Fibroblast of skin of abdomen (primary cell): ENCODE measurements at regions not wholly inside any gene's neighbourhood (a gene's known extent, or its start where the extent isn't known, plus 50 kb on each side); places are given as distances from the start of the nearest gene placed in this dataset.
A peak's percentile ranks its signal among the peaks of the same experiment; 100 is the strongest.

Experiments used
- DNase-seq: peaks from one replicate; pipeline ENCODE4 v3.0.0-alpha.2; 2013

DNA sequence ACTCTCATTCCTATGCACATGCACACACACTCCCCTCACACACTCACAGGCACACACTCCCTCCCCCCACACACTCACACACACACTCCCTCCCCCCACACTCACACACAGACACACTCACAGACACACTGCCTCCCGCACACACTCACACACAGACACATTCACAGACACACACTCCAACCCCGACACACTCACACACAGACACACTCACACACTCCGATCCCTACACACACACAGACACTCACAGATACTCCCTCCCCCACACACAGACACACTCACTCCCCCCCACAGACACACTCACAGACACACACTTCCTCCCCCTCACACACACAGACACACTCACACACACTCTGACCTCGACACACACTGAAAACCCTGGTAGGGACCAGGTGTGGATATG is 176.2 kb downstream of the TFAP2C start:
- no peak for DNase-seq

DNA sequence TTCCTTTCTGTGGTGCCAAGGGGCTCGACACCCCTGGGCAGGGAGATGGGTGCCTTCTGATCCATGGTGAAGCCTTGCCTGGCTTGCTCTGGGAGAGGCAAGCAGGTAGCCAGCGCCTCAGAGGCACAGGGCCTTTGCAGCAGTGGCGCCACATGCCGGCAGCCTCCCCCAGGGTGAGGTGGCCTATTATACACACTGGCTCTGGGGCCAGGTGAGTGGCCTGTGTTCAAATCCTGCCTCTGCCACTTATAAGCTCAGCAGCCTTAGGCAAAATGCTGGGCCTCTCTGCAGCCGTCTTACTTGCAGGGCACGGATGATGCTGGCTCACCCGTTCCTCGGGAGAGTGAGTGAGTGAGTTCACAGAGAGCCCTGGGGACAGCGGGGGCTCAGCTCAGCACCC is 176.9 kb downstream of the TFAP2C start:
- DNase-seq, result no peak

DNA sequence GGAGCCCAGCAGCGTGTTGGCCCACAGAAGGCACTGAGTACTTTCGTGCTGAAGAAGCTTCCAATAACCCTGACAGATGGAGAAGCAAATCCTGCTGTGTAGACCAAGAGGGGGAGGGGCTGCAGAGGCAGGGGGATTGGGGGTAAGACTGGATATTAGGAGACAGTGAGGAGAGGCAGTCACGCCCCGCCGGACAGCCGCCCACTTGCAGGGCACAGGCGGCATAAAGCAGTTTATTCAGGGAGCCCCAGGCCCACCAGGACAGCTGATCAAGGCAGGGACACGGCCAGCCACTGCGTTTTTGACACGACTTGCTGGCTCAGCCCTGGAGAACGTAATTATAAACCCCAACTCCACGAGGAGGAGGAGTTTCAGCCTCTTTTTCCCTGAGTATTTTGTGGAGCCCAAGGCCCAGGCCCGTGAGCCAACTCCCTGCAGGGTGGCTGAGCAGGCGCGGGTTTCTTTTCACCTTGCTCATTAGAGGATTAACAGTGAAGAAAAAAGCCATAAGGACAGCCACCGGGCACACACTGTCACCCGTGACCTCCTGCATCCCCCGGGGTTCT is 177.9 kb downstream of the TFAP2C start:
- no peak for DNase-seq

DNA sequence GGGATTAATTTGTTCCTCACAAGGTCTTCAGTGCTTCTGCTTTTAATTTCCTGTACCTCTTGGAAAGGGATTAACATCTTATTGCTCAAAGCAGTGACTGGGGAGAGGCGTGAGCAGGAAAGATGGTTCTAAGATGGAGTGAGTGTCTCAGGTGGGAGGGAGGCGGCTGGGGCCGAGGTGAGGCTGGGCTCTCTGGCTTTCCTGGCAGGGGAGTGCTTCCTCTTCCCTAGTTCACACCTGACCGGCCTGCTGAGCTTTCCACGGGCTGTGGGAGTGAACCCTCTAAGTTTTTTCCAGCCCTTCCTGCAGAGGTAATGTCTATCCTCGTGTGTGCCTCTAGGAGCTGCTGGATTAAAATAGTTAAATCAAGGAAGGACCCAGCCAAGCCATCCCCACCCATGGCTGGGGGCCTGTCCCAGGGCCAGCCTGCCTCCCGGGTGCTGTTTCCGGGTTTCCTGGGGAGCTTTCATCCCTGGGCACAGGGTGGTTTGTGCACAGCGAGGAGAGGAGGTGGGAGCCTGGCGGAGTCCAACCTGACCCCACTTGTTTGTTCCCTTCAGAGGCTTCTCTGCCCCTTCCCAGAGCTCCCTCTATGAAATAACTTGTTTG is 179.1 kb downstream of the TFAP2C start:
- DNase-seq, result no peak

DNA sequence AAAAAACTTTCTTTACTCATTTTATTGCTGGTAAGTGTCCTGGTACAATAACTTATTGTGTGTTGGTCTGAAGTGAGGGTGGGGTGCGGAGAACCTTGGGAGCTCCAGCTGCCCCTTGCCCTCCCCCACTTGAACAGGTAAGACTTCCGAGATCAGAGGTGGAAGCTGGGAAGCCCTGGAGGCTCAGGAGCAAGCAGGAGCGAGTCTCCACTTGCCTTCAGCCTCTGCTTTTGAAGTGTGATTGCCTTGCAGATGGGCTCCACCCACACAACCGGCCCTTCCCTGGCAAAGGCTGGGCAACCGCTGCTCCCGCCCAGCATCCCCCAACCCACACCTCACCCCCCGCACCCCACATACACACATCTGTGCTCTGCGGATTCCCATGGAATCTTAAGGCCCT is 179.6 kb downstream of the TFAP2C start:
- no peak for DNase-seq

DNA sequence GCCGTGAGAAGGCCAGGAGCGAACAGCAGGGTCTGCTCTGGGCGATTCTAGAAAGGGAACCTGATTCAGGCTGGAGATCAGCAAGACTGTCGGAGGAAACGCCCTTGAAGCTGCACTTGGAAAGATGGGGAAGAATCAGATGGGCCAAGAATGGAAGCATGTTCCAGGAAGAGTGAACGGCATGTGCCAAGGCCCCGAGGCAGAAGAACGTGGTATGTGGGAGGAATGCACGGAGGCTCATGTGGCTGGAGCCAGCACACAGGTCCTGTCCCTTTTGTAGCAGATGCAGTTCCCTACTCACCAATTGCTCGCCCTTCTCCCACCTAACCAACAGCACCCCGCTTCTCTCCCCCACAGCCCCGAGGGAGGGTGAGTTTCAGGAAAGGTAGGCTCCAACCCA is 180.6 kb downstream of the TFAP2C start:
- no peak for DNase-seq

DNA sequence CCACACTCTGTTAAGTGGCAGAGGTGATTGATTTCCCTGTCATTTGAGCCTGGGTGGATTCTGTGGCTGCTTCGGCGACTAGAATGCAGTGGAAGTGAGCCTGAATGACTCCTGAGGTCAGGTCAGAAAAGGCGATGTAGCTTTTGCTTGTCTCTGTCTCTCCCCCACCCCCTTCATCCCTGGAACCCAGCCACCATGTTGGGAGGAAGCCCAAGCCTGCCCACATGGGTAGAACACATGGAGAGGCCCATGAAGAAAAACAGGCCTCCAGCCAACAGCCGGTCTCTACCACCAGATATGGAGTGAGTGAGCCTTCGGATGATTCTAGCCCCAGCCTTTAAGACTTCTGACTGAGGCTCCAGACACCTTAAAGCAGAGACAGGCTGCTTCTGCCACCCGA is 181.0 kb downstream of the TFAP2C start:
- DNase-seq, result no peak

DNA sequence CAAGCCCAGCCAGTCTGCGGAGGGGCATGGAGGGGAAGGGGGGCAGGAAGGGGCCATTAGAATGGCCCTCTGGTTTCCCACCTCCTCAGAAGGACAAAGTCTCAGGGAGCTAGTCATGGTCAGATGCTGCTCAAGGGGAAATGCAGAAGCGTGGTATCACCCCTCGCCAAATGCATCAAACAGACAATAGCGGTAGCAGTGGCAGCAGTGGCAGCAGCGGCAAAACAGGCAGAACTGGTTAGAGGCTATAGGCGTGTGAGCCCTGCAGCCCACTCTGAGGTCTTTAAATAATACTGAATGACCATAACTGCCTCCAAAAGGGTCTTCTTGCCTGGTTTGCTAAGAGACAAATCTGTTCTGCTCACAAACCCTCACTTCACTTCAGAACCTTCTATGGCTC is 186.7 kb downstream of the TFAP2C start:
- DNase-seq, result no peak

DNA sequence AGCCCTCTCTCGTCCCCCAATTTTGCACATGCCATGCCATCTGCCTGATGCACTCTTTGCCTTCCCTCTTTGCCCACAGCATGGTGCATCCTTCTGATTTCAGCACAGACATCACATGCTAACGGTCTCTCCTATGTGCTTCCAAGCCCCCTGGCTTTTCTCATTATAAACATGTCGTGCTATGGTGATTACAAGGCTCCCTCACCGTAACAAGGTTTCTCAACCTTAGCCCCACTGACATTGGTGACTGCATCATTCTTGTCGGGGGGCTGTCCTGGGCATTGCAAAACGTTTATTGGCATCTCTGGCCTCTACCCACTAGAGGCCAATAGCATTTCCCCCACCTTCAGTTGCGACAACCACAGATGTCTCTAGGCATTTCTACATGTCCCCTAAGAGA is 187.2 kb downstream of the TFAP2C start:
- no peak for DNase-seq

DNA sequence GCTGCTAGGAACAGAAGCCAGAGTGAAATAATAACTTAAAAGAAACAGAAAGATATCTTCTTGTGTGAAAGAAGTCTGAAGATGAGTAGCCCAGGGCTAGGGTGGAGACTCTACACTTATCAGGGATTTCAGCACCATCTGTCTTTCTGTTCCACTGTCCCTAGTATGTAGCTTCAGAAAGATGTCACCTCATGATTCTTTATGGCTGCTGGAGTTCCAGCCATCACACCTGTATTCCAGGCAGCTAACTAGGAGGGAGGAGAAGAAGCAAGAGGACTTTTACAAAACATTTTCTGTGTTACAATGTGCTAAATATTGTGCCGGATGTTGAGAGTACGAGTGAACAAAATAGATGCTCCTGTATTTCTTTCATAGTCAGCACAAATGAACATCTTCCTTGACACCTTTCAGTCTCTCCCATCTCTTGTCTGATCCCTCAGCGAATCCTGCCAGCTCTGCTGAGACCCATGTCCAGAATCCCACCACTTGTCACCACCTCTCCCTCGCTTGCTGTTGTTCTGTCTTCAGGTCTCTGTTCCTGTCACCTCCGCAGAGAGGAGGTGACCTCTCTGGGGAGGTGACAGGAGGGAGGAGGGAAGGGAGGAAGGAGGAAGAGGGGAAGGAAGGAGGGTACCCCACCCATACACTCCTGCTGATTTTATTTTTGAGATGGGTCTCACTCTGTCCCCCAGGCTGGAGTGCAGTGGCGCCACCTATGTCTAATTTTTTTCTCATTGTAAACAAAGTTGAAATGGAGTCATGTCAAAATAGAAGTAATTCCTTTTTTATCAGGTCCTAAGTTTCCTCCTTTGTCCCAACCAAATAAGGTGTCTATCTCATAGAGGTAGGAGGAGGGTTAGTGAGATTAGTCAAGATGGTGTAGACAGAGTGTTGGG is 188.9 kb downstream of the TFAP2C start:
- DNase-seq, result no peak

DNA sequence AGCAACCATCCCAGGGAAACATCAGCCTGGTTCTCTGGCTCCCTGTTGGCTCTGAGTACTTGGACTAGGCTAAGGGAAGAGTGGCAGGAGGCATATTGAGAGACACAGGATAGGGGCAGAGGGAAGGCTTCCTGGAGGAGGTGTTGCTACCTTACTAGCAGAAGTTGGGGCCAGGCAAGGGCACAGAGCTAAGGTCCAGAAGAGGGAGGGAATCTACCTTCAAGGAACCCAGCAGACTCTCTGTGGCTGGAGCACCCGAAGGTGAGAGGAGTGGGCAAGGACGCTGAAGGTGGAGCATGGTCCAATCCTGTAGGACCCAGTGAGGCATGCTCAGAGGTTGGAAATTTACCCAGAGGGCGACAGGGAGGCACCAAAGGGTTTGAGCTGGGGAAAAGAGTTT is 191.9 kb downstream of the TFAP2C start:
- no peak for DNase-seq

DNA sequence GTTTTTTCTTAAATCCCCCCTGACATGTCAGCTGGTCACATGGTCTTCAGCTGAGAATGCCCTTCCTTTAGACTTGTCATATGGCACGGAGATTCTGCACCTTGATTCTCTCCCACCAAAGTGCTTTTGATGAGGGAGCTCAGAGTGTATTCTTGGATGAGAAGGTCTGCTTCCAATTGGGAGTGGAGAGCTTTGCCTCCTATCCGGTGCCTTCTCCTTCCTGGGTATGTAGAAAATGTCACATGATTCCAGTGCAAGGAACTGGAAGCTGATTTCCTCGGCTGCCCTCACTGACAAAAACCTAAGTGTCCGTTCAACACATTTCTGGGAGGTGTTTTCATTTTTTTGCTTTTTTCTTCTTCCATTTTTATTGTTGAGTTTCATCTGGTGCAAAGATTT is 197.2 kb downstream of the TFAP2C start:
- DNase-seq, result no peak

DNA sequence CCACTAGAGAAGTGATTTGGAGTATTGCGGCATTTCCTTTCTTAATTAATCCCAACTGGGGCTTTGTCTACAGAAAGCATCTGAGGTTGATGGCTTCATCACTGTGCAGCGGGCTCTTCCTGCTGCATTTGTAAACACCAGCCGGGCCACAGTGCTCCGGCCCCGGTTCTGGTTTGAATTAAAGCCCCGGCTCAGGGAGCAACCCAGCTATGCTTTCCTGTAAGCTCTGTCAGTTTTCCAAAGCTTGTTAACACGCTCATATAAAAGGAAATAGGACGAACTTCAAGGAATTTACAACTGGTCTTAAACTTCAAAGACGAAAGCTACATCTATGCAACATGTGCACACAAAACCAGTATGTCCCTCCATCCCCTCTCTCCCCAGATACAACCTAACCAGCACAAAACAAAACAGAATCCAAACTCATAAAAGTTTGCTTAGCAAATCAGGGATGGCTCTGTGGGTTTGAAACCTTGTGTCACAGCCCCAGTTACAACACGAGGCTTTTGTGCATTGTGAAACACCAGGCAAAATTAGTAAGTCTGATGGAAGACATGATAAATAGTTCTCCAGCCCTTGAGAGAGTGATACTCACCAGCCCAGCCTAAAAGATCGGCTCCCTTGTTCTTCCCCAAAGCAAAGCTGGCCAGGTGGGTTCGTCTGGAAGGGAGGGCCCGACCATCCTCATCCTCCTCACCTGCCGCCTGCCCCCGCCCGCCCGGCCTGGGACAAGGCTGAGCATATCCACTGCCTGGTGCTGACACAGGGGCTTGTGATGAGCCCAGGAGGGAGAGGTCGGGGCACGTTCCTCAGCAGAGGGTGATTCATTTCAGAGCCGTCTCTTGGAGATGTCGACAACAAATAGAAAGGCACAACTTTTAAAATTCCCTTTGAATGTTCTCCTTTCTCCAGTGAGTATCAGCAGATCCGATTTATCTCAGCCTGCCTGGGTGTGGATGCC is 197.9 kb downstream of the TFAP2C start:
- DNase-seq, result peak; percentile 89

DNA sequence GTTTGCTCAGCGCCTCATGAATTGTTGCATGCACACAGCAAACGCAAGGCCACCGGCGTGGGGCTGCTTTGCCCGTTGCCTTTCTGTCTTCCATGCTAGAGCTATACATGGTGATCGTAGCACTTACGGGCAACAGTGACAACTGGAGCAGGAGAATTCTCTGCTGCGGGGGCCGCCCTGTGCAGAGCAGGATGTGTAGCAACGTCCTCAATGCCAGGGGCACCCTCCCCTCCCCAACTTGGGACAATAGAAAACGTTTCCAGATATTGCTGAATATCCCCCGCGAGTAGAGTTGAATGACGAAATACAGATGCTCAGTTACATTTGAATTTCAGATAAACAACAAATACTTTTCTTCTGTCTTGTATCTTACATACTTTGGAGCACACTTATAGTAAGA is 198.7 kb downstream of the TFAP2C start:
- peak; percentile 9 for DNase-seq

DNA sequence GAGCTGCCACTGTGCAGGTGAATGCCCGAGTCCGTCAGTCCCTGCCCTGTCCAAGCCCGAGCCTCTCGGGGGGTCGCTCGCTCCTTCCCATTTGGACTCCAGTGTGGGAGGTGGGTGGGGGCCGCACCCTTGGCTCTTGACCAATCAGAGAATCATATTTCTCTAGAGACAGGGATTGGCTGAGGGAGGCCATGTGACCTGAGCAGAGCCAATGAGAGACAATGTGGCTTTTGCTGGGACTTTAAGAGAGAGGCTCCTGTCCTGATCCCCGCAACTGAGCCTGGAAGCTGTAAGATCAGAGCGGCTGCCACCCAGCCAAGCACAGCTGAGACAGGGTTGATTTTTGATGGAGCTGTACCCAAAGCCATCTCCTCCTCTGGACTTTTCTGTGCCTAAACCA is 199.3 kb downstream of the TFAP2C start:
- no peak for DNase-seq

DNA sequence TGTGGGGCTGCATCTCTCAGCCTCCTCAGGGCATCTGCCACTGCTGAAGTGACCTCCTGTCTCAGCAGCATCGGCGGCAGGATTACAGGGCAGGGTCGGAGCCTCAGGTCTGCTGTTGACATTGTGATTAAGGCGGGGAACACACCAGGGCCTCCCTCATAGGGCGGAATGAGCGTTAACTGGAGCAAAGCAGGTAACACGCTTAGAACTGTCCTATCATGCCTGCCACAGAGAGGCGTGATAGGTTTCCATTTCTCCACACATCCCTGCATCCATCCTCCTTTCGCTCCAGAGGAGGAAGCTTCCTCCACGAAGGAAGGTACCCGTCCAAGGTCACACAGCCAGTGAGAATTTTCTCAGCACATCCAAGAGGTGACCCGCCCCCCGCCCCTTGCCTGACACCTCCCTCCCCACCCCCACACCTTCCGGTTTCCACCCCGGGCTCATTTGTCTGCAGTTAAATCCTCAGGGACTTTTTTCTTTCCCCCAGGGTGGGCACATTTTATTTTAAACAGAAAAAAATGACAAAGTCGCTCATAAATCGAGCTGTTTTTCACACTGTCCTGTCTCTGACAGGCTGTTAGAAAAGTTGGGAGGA is 200.8 kb downstream of the TFAP2C start:
- DNase-seq, result no peak

DNA sequence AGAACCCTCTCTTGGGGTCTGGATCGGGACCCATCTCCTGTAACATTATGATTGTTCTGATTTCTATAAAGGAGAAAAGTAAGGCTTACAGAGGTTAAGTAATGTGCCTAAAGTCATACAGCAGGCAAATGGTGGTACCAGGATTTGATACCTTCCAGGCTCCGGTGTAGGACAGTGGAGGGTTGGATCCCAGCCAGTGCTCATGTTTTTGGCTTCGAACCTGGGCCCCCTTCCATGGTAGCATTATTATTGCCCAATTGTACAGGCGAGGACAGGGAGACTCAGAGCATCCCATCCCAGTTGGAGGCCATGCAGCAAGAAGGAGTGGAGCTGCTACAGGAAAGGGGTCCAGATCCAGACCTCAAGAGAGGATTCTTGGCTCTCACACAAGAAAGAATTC is 202.7 kb downstream of the TFAP2C start:
- DNase-seq, result no peak

DNA sequence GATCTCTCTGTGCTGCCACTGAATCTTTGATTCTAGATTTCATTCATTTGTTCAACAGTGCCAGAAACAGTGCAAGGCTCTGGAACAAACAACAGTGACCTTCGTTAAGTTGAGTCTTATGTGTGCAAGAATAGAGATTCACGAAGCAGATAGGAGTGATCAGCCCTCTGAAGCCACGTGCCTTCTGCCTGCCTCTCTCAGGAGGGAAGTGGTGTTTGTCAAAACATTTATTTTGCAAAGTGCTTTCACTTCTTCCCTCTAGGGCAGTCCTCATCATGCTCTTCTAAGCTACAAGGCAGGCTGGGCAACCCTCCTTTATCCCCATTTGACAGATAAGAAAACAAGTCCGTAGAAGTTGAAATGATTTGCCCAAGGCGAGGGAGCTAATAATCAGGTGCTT is 204.3 kb downstream of the TFAP2C start:
- DNase-seq, result no peak

DNA sequence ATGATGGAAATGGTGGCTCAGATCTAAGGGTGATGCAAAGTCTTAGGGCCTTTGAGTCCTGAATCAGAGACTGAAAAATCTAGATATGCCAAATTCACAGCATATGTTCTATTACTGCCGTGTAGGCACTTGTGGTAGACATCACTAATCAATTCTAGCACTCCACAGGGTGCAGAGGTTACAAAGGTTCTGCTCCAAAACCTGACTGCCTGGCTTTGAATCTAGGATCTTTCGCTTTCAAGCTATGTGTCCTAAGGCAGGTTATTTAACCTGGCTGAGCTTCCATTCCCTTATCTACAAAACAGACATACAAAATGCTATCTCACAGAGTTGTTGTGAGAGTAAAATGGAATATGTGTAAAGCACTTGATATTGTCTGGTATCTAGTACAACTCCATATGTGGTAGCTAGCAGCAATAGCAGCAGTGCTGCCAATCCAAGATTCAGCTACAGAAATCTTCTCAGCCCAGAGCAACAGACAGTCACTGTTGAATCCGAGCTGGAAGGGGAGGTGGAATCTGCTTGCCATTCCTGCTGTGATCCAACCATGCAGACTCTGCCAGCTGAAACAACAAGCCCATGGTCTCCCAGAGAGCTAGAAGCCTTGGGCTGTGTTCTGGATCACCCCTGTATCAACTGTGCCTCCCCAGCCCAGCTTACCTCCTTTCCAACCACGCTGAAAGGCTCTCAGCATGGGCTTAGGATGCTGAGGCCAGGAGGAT is 206.9 kb downstream of the TFAP2C start:
- DNase-seq, result no peak

DNA sequence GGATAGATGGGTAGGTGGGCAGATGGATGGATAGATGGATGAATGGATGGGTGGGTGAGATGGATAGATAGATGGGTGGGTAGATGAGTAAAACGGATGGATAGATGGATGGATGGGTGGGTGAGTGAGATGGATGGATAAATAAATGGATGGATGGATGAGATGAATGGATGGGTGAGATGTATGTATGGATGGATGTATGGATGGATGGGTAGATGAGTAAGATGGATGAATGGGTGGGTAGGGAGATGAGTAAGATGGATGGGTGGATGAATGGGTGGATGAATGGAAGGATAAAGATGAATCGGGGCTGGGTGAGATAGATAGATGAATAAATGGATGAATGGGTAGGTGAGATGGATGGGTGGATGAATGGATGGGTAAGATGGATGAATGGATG is 210.1 kb downstream of the TFAP2C start:
- no peak for DNase-seq

DNA sequence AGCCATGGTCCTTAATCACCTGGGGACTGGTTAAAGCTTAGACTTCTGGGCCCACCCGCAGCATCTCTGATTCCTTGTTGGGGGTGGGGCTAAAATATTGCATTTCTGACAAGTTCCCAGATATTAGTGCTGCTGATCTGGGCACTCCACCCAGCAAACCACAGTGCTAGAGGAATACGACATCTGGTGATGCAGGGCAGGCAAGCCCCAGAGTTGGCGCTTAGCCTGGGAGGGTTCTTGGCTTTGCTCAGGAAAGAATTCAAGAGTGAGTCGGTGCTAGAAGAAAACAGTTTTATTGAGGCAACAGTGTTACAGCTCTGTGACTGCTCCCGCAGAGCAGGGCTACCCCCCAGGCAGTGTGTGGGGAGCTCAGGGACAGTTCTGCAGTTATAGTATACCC is 210.7 kb downstream of the TFAP2C start:
- peak; percentile 8 for DNase-seq
